GM23248 (cell line): ENCODE measurements at regions not wholly inside any gene's neighbourhood (a gene's known extent, or its start where the extent isn't known, plus 50 kb on each side); places are given as distances from the start of the nearest gene placed in this dataset.

Experiments
- DNase-seq: peaks from one replicate; pipeline ENCODE4 v3.0.0-alpha.2; 2015
- H2AFZ ChIP-seq: fragments of 200-600 bp; sonication (generic); 2 replicates; pipeline ENCODE4 v1.6.1; 2016; ENCODE audit warnings: antibody characterized with exemption
- H3F3A ChIP-seq: fragments of 200-600 bp; sonication (generic); 2 replicates; pipeline ENCODE4 v1.6.1; 2016; ENCODE audit warnings: mild to moderate bottlenecking, antibody characterized with exemption, mixed run types; ENCODE audit not compliant: insufficient read depth
- H3K27ac ChIP-seq: fragments of 200-600 bp; sonication (generic); 2 replicates; pipeline ENCODE4 v1.5.1; 2016; ENCODE audit warnings: mild to moderate bottlenecking
- H3K27me3 ChIP-seq: fragments of 200-600 bp; sonication (generic); replicated peaks from 2 replicates; pipeline ENCODE4 v1.6.1; 2016; ENCODE audit warnings: mild to moderate bottlenecking; ENCODE audit not compliant: insufficient read depth
- H3K36me3 ChIP-seq: fragments of 200-600 bp; sonication (generic); 2 replicates; pipeline ENCODE4 v1.6.1; 2016; ENCODE audit warnings: low read depth, mild to moderate bottlenecking
- H3K4me1 ChIP-seq: fragments of 200-600 bp; sonication (generic); 2 replicates; pipeline ENCODE4 v1.6.1; 2016; ENCODE audit warnings: mild to moderate bottlenecking; ENCODE audit not compliant: insufficient read depth
- H3K4me2 ChIP-seq: fragments of 200-600 bp; sonication (generic); one replicate; pipeline ENCODE4 v1.6.1; 2016; ENCODE audit warnings: mild to moderate bottlenecking; ENCODE audit not compliant: unreplicated experiment
- H3K4me3 ChIP-seq: fragments of 200-600 bp; sonication (generic); 2 replicates; pipeline ENCODE4 v1.5.1; 2016; ENCODE audit warnings: mild to moderate bottlenecking
- H3K79me2 ChIP-seq: fragments of 200-600 bp; sonication (generic); 2 replicates; pipeline ENCODE4 v1.6.1; 2016; ENCODE audit warnings: mild to moderate bottlenecking; ENCODE audit not compliant: insufficient read depth
- H3K9ac ChIP-seq: fragments of 200-600 bp; sonication (generic); 2 replicates; pipeline ENCODE4 v1.6.1; 2016; ENCODE audit warnings: mild to moderate bottlenecking
- H3K9me2 ChIP-seq: fragments of 200-600 bp; sonication (generic); 2 replicates; pipeline ENCODE4 v1.6.1; 2016; ENCODE audit warnings: mixed run types, mild to moderate bottlenecking, moderate library complexity; ENCODE audit not compliant: insufficient read depth
- H3K9me3 ChIP-seq: fragments of 200-600 bp; sonication (generic); one replicate; pipeline ENCODE4 v1.6.1; 2017; ENCODE audit warnings: low read depth
- H4K20me1 ChIP-seq: fragments of 200-600 bp; sonication (generic); 2 replicates; pipeline ENCODE4 v1.6.0; 2016; ENCODE audit not compliant: insufficient read depth
- EZH2 ChIP-seq: fragments of 200-600 bp; sonication (generic); IDR thresholded peaks from 2 replicates; pipeline ENCODE4 v1.6.1; 2018; ENCODE audit warnings: antibody characterized with exemption, mild to moderate bottlenecking; ENCODE audit not compliant: insufficient read depth, poor library complexity, severe bottlenecking
- EZH2phosphoT487 ChIP-seq: fragments of 200-600 bp; sonication (generic); IDR thresholded peaks from 2 replicates; pipeline ENCODE4 v1.6.1; 2018; ENCODE audit warnings: antibody characterized with exemption, moderate library complexity, mild to moderate bottlenecking, low read depth; ENCODE audit not compliant: insufficient read depth
- WGBS, 2 experiments: methylation state at CpG; one replicate each; pipeline ENCODE4 v1.1.6; 2015 to 2017; ENCODE audit warnings: low lambda C conversion rate in 2 of 2, low coverage in 1 of 2; ENCODE audit errors: missing lambda C conversion rate in 2 of 2; 5-methylcytosine and 5-hydroxymethylcytosine counted together
- in situ Hi-C: fragments of 300-500 bp; cut with MboI; formaldehyde crosslinking; loops from 2 replicates; pipeline ENCODE4 v1.15.0; 2020

DNA sequence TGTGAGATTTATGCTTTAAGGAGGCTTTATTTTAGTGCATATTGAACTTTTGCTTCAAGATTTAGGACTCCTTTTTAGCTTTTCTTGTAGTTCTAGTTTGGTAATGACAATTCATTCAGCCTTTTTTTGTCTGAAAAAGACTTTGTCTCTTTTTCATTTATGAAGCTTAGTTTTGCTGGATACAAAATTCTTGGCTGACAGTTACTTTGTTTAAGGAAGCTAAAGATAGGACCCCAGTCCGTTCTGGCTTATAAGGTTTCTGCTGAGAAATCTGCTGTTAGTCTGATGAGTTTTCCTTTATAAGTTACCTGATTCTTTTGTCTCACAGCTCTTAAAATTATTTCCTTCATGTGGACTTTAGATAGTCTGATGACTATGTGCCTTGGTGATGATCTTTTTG lies 142.8 kb upstream of the B3GAT2 start:
- WGBS, 2 experiments: 41 to 54% methylated on average over 1 of the region's 1 CpG
- no peak overlapping the region for H3K4me3 ChIP-seq
- no peak for DNase-seq
- H3K36me3 ChIP-seq: no peaks in the 10 kb centered on the region
- in situ Hi-C loops: no loop called here
- H3K4me2 ChIP-seq: no peak overlapping the region
- H3K9me3 ChIP-seq: no peaks in the 10 kb centered on the region
- no peaks in the 10 kb centered on the region for H3F3A ChIP-seq
- TF ChIP-seq EZH2 (no peak), EZH2phosphoT487 (no peak)
- no peak overlapping the region for H3K9ac ChIP-seq
- no peak overlapping the region for H3K27ac ChIP-seq
- H3K27me3 ChIP-seq: peaks cover 15% of the 10 kb centered on the region; the same call in 1 of the 2 replicates
- no peaks in the 10 kb centered on the region for H4K20me1 ChIP-seq
- no peaks in the 10 kb centered on the region for H3K9me2 ChIP-seq
- no peaks in the 10 kb centered on the region for H3K79me2 ChIP-seq
- H2AFZ ChIP-seq: no peak overlapping the region
- no peaks in the 10 kb centered on the region for H3K4me1 ChIP-seq

DNA sequence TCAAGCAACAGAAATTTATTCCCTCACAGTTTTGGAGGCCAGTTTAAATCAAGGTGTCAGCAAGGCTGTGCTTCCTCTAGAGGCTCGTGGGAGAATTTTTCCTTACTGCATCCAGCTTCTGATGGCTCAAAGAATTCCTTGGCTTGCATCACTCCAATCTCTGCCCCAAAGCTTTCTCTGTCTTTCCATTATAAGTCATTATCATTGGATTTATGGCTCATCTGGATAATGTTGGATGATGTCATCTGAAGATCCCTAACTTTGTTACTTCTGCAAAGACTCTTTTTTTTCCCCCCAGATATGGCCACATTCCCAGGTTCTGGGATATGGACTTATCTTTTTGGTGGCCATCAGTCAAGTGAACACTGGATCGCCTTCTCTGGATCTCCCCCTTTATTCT lies 146.3 kb upstream of the B3GAT2 start:
- Histone ChIP-seq H3K9ac (no peak overlapping the region), H3K4me3 (no peak overlapping the region), H3K9me3 (no peaks in the 10 kb centered on the region), H3K9me2 (no peaks in the 10 kb centered on the region), H3K79me2 (no peaks in the 10 kb centered on the region), H3K4me1 (peaks cover 12% of the 10 kb centered on the region), H3K27ac (no peak overlapping the region), H3F3A (peaks cover 18% of the 10 kb centered on the region), H3K4me2 (no peak overlapping the region), H3K27me3 (peaks cover 17% of the 10 kb centered on the region), H4K20me1 (no peaks in the 10 kb centered on the region), H3K36me3 (no peaks in the 10 kb centered on the region), H2AFZ (no peak overlapping the region)
- in situ Hi-C loops: no loop called here
- no peak for TF ChIP-seq EZH2phosphoT487
- TF ChIP-seq EZH2: no peak
- 27 to 33% methylated on average over 2 of the region's 2 CpGs for WGBS, 2 experiments
- no peak for DNase-seq

DNA sequence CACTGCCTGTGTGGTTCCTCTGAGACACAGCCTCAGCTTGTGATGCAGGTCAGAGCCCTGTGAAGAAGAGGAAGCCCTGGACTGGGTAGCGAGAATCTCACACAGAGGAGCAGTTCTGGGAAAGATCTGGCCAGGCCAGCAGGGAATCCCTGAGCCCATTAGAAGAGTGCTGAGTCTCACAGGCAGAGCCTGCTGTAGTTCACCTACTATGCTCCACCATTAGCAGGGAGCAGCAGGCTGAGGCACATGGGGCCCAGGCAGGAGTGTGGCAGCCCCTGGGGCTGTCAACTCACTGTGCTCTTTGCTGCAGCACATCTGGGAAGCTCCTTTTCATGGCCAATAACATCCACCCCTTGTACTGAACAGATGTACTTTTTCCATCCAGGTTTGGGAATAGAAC lies 146.8 kb upstream of the B3GAT2 start:
- H3K4me1 ChIP-seq: peaks cover 17% of the 10 kb centered on the region
- H3K4me3 ChIP-seq: no peak overlapping the region
- H3K79me2 ChIP-seq: no peaks in the 10 kb centered on the region
- DNase-seq: no peak
- no peaks in the 10 kb centered on the region for H3K9me2 ChIP-seq
- H3K27ac ChIP-seq: no peak overlapping the region
- TF ChIP-seq EZH2phosphoT487 (no peak), EZH2 (no peak)
- H3K9me3 ChIP-seq: no peaks in the 10 kb centered on the region
- WGBS, 2 experiments: 57 to 64% methylated on average over 1 of the region's 1 CpG
- H3K27me3 ChIP-seq: peaks cover 17% of the 10 kb centered on the region
- no peaks in the 10 kb centered on the region for H4K20me1 ChIP-seq
- in situ Hi-C loops: no loop called here
- H3F3A ChIP-seq: peaks cover 23% of the 10 kb centered on the region
- no peak overlapping the region for H3K9ac ChIP-seq
- H3K36me3 ChIP-seq: no peaks in the 10 kb centered on the region
- no peak overlapping the region for H3K4me2 ChIP-seq
- H2AFZ ChIP-seq: no peak overlapping the region

DNA sequence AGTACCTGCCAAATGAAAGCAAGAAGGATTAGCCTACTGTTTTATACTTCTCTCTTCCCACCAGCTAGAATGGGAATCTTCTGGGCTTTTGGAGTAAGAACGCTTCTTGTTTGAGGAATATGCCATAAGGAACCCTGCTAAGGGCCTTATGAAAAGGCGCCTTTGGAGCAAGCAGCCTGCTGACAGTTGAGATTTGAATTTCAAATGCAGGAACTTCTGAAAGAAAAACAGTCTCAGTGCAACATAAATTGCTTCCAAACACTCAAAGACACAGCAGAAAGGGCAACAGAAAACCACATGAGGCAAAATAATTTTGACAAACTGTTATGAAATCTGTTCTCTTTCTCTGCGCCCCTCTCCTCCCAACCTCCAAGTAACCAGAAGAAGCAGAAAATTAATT lies 149.4 kb upstream of the B3GAT2 start:
- WGBS, 2 experiments: 75 to 79% methylated on average over 3 of the region's 3 CpGs
- H3K4me3 ChIP-seq: no peak overlapping the region
- H3F3A ChIP-seq: peaks cover 24% of the 10 kb centered on the region
- no peaks in the 10 kb centered on the region for H4K20me1 ChIP-seq
- no peak for TF ChIP-seq EZH2phosphoT487
- no peak for TF ChIP-seq EZH2
- H3K79me2 ChIP-seq: no peaks in the 10 kb centered on the region
- H3K9ac ChIP-seq: no peak overlapping the region
- no peak overlapping the region for H2AFZ ChIP-seq
- no peaks in the 10 kb centered on the region for H3K9me3 ChIP-seq
- peaks cover 18% of the 10 kb centered on the region for H3K4me1 ChIP-seq
- H3K27me3 ChIP-seq: peaks cover 17% of the 10 kb centered on the region
- H3K9me2 ChIP-seq: no peaks in the 10 kb centered on the region
- no peak overlapping the region for H3K27ac ChIP-seq
- DNase-seq: no peak
- in situ Hi-C loops: no loop called here
- H3K36me3 ChIP-seq: no peaks in the 10 kb centered on the region
- H3K4me2 ChIP-seq: no peak overlapping the region

DNA sequence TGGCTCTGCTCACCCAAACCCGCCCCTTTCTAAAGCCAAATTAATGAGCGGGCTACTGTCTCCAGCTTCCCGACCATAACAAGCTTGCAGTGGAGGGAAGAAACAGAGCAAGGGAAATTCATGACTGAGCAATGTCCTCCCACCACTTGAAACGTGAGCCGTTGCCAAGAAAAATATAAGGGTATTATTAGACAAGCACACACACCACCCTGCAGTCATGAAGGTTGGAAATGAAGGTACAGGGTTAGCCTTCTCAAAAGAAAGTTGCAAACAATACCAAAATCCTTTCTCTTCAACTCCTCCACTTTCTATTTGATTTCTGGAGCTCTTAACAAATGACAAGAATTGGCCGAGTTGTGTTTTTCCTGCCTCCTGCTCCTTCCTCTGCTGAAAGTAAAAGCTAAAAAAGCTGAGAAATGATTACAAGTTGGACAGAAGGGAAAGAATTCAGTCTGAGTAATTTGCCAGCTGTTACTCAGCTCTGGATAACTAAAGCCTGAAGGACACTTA lies 151.1 kb upstream of the B3GAT2 start:
- H3K4me3 ChIP-seq: peak overlapping the region; percentile 61
- peaks cover 10% of the 10 kb centered on the region for H3K27me3 ChIP-seq
- H3F3A ChIP-seq: peaks cover 24% of the 10 kb centered on the region
- no peaks in the 10 kb centered on the region for H3K79me2 ChIP-seq
- peak overlapping the region; percentile 79 for H3K4me2 ChIP-seq
- no peaks in the 10 kb centered on the region for H3K9me3 ChIP-seq
- in situ Hi-C loops: no loop called here
- TF ChIP-seq EZH2phosphoT487 (no peak), EZH2 (no peak)
- peak overlapping the region; percentile 58 for H2AFZ ChIP-seq
- peak; percentile 83 for DNase-seq
- WGBS, 2 experiments: 1 to 2% methylated on average over 6 of the region's 6 CpGs
- no peaks in the 10 kb centered on the region for H4K20me1 ChIP-seq
- peak overlapping the region; percentile 50 for H3K27ac ChIP-seq
- no peaks in the 10 kb centered on the region for H3K36me3 ChIP-seq
- H3K9ac ChIP-seq: peak overlapping the region; percentile 25
- H3K9me2 ChIP-seq: no peaks in the 10 kb centered on the region
- peaks cover 18% of the 10 kb centered on the region for H3K4me1 ChIP-seq
